K562 (cell line): ENCODE measurements at regions not wholly inside any gene's neighbourhood (a gene's known extent, or its start where the extent isn't known, plus 50 kb on each side); places are given as distances from the start of the nearest gene placed in this dataset.

Experiments used
- ATAC-seq: fragments of 200-7000 bp; cut with Tn5 transposase; 3 replicates; pipeline ENCODE4 v1.9.1; 2020; ENCODE audit warnings: moderate library complexity
- BruUV-seq: library from RNA; stranded (reverse); fragments of 400-500 nt; replicated peaks from 2 replicates; lab custom pipeline; 2021; lab: Mats Ljungman, UMichigan
- CTCF ChIA-PET: fragments of 300-600 bp; formaldehyde crosslinking; extraction: SDS; loops from one replicate; lab custom pipeline; 2021; ENCODE audit warnings: low intra/inter-chr PET ratio; lab: Yijun Ruan, JAX
- POLR2A ChIA-PET: fragments of 300-600, 350-650 bp; sonication (Branson Sonifier 250); formaldehyde crosslinking; extraction: SDS; loops from one replicate; lab custom pipeline; 2021; ENCODE audit warnings: antibody characterized with exemption, inconsistent platforms; lab: Yijun Ruan, JAX
- DNase-seq, 4 experiments: peaks; one replicate each; pipeline versions ENCODE4 v3.0.0 to v3.0.0-alpha.2; 2011 to 2018; ENCODE audit warnings: low spot score in 3 of 4, mixed read lengths in 3 of 4; ENCODE audit errors: extremely low read depth in 1 of 4
- FAIRE-seq: peaks from 2 replicates; lab custom pipeline; 2011; peaks lifted over from hg19 to GRCh38; lab: Jason Lieb, UNC
- H2AFZ ChIP-seq: 2 replicates; pipeline ENCODE4 v1.6.0; 2011; ENCODE audit warnings: low read depth, low read length, control low read depth, inconsistent platforms
- H3K27ac ChIP-seq: fragments of 200-600 bp; 3 replicates; pipeline ENCODE4 v1.8.0; 2011; ENCODE audit warnings: low read depth, mild to moderate bottlenecking, control low read depth, inconsistent platforms, low read length, moderate library complexity, mixed read lengths; ENCODE audit errors: extremely low read depth
- H3K27me3 ChIP-seq, 2 experiments: fragments of 300-600 bp in 1 of 2; 2 replicates in 1 of 2; 3 replicates in 1 of 2; pipeline versions ENCODE4 v1.6.0 to v1.8.0; 2011; ENCODE audit warnings: inconsistent platforms in 2 of 2, low read length in 2 of 2, mild to moderate bottlenecking in 1 of 2, mixed read lengths in 1 of 2, moderate library complexity in 1 of 2; ENCODE audit not compliant: control insufficient read depth in 2 of 2, insufficient read depth in 2 of 2
- H3K36me3 ChIP-seq: fragments of 300-600 bp; 3 replicates; pipeline ENCODE4 v1.8.0; 2011; ENCODE audit warnings: mild to moderate bottlenecking, low read length, inconsistent platforms; ENCODE audit not compliant: control insufficient read depth, insufficient read depth
- H3K4me1 ChIP-seq, 2 experiments: fragments of 200-600 bp in 1 of 2; replicated peaks in 1 of 2; 2 replicates in 1 of 2; 3 replicates in 1 of 2; pipeline versions ENCODE4 v1.5.1 to v1.8.0; 2011; ENCODE audit warnings: inconsistent platforms in 2 of 2, low read length in 2 of 2, mild to moderate bottlenecking in 1 of 2, mixed read lengths in 1 of 2, moderate library complexity in 1 of 2; ENCODE audit not compliant: control insufficient read depth in 2 of 2, insufficient read depth in 2 of 2
- H3K4me2 ChIP-seq: 2 replicates; pipeline ENCODE4 v1.6.1; 2011; ENCODE audit warnings: low read length, control low read depth, inconsistent platforms, mixed read lengths; ENCODE audit not compliant: insufficient read depth
- H3K4me3 ChIP-seq: fragments of 200-600 bp; sonication (generic), shearing (Covaris generic); 2 replicates; pipeline ENCODE4 v1.5.1; 2016; ENCODE audit warnings: control low read depth, inconsistent platforms
- H3K79me2 ChIP-seq: fragments of 200-600 bp; 3 replicates; pipeline ENCODE4 v1.8.0; 2011; ENCODE audit warnings: low read length, inconsistent platforms; ENCODE audit not compliant: control insufficient read depth, insufficient read depth
- H3K9ac ChIP-seq, 2 experiments: 2 replicates each; pipeline versions ENCODE4 v1.6.0 to v1.6.1; 2011; ENCODE audit warnings: low read depth in 2 of 2, low read length in 2 of 2, control low read depth in 1 of 2, inconsistent platforms in 1 of 2, mild to moderate bottlenecking in 1 of 2, mixed read lengths in 1 of 2; ENCODE audit not compliant: insufficient read depth in 1 of 2
- H3K9me1 ChIP-seq: one replicate; pipeline ENCODE4 v1.6.0; 2011; ENCODE audit warnings: inconsistent platforms, mild to moderate bottlenecking, low read length, moderate library complexity; ENCODE audit not compliant: control insufficient read depth, insufficient read depth
- H3K9me3 ChIP-seq: replicated peaks from 2 replicates; pipeline ENCODE4 v1.5.1; 2011; ENCODE audit warnings: low read depth, low read length, inconsistent platforms; ENCODE audit not compliant: control insufficient read depth, insufficient read depth
- H4K20me1 ChIP-seq: replicated peaks from 2 replicates; pipeline ENCODE4 v1.6.1; 2011; ENCODE audit warnings: low read length, inconsistent platforms, mixed read lengths; ENCODE audit not compliant: control insufficient read depth, insufficient read depth
- ATF2 ChIP-seq: sonication (generic); formaldehyde crosslinking; IDR thresholded peaks from 2 replicates; pipeline ENCODE4 v1.8.1; 2022; ENCODE audit warnings: missing genetic modification reagents
- ATF6 ChIP-seq: sonication (generic); formaldehyde crosslinking; IDR thresholded peaks from 2 replicates; pipeline ENCODE4 v1.4.0; 2020; ENCODE audit warnings: mild to moderate bottlenecking, missing genetic modification reagents
- BCOR ChIP-seq: fragments of 450-650 bp; IDR thresholded peaks from 2 replicates; pipeline ENCODE4 v1.6.1; 2016
- CBFA2T2 ChIP-seq: fragments of 450-650 bp; conservative IDR thresholded peaks from 2 replicates; pipeline ENCODE4 v1.6.1; 2017; ENCODE audit warnings: mild to moderate bottlenecking
- CTCFL ChIP-seq: IDR thresholded peaks from 2 replicates; pipeline ENCODE4 v1.6.1; 2011; ENCODE audit warnings: borderline replicate concordance, low read depth, mild to moderate bottlenecking, moderate library complexity, low read length; ENCODE audit not compliant: insufficient read depth, poor library complexity, severe bottlenecking
- E2F1 ChIP-seq: sonication (generic); formaldehyde crosslinking; IDR thresholded peaks from 2 replicates; pipeline ENCODE4 v1.8.1; 2023; ENCODE audit warnings: mild to moderate bottlenecking, missing genetic modification reagents, moderate library complexity
- E2F3 ChIP-seq: fragments of 250-450 bp; sonication (Bioruptor Pico); IDR thresholded peaks from 2 replicates; pipeline ENCODE4 v1.4.0; 2020; ENCODE audit warnings: mild to moderate bottlenecking
- ETV6 ChIP-seq, 3 experiments: fragments of 150-350 bp in 1 of 3; sonication (generic) in 1 of 3; formaldehyde crosslinking in 1 of 3; IDR thresholded peaks; 2 replicates each; pipeline versions ENCODE4 v1.6.1 to v1.8.0; 2014 to 2022; ENCODE audit warnings: borderline replicate concordance in 2 of 3, low read depth in 2 of 3, antibody characterized with exemption in 1 of 3, low read length in 1 of 3, mild to moderate bottlenecking in 1 of 3, missing genetic modification reagents in 1 of 3
- GTF2A2 ChIP-seq: IDR thresholded peaks from 2 replicates; pipeline ENCODE4 v1.6.1; 2016; ENCODE audit warnings: mild to moderate bottlenecking, missing genetic modification characterization, missing compliant biosample characterization
- KAT8 ChIP-seq: fragments of 450-650 bp; IDR thresholded peaks from 2 replicates; pipeline ENCODE4 v1.6.1; 2016; ENCODE audit warnings: low read depth, mild to moderate bottlenecking
- PHF20 ChIP-seq: fragments of 450-650 bp; IDR thresholded peaks from 2 replicates; pipeline ENCODE4 v1.6.1; 2018; ENCODE audit not compliant: partially characterized antibody
- POLR2A ChIP-seq: fragments of 450-650 bp; conservative IDR thresholded peaks from 2 replicates; pipeline ENCODE4 v1.6.1; 2016
- TGIF2 ChIP-seq: sonication (generic); formaldehyde crosslinking; IDR thresholded peaks from 2 replicates; pipeline ENCODE4 v1.8.1; 2022; ENCODE audit warnings: mild to moderate bottlenecking, missing genetic modification reagents, moderate library complexity
- USF2 ChIP-seq: sonication (generic); formaldehyde crosslinking; IDR thresholded peaks from 2 replicates; pipeline ENCODE4 v1.5.0; 2020; ENCODE audit warnings: missing genetic modification reagents
- ZNF124 ChIP-seq: sonication (generic); formaldehyde crosslinking; IDR thresholded peaks from 2 replicates; pipeline ENCODE4 v1.8.1; 2022; ENCODE audit warnings: missing genetic modification reagents
- in situ Hi-C: fragments of 300-500 bp; cut with MboI; formaldehyde crosslinking; loops from 4 replicates; pipeline ENCODE4 v1.15.0; 2018; ENCODE audit warnings: inconsistent platforms, mixed read lengths
- intact Hi-C: fragments of 100-400 bp; cut with micrococcal nuclease; formaldehyde crosslinking; loops from 2 replicates; pipeline ENCODE4 v1.14.2; 2022
- TF ChIP-seq, protein P1 (sequence below), 2 experiments: fragments of 250-450 bp in 1 of 2; fragments of 450-650 bp in 1 of 2; sonication (Bioruptor Pico) in 1 of 2; IDR thresholded peaks; 2 replicates each; pipeline versions ENCODE4 v1.6.1 to v1.8.0; 2016 to 2021; ENCODE audit warnings: mild to moderate bottlenecking in 2 of 2, moderate library complexity in 2 of 2, missing compliant biosample characterization in 1 of 2, missing genetic modification characterization in 1 of 2

DNA sequence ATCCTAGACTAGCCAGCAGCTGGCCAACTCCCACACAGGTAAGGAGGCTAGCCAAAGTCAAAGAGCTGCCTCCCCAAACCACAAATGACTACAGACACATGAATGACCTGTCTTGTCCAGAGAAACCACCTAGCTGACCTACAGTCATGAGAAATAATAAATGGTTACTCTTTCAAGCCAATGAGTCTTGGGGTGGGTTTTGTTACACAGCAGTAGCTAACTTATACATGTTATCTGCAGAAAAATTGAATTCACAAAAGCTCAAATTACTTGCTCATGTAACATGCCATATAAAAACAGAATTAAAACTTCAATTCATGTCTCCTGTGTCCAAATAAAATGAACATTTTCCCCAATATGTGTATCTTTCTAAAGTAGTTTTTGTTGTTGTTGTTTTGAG, 307.4 kb upstream of the NR2F2 start:
- BruUV-seq: no TSS peak
- H3K36me3 ChIP-seq: no peaks in the 10 kb centered on the region
- CTCF ChIA-PET: no interaction called here
- H3K4me2 ChIP-seq: no peak overlapping the region
- no peak for DNase-seq
- no peak overlapping the region for H3K27ac ChIP-seq
- H3K27me3 ChIP-seq: no peaks in the 10 kb centered on the region
- no peak overlapping the region for H3K9ac ChIP-seq
- intact Hi-C loops: no loop called here
- no peaks in the 10 kb centered on the region for H4K20me1 ChIP-seq
- no peak overlapping the region for H2AFZ ChIP-seq
- in situ Hi-C loops: no loop called here
- ATAC-seq: no peak
- no peaks in the 10 kb centered on the region; a peak in 2 of 5 replicates for H3K4me1 ChIP-seq
- FAIRE-seq: no peak
- H3K4me3 ChIP-seq: no peak overlapping the region
- POLR2A ChIA-PET: no interaction called here
- no peaks in the 10 kb centered on the region for H3K9me3 ChIP-seq
- no peaks in the 10 kb centered on the region for H3K79me2 ChIP-seq
- H3K9me1 ChIP-seq: no peaks in the 10 kb centered on the region
- TF ChIP-seq ATF6 (no peak), BCOR (peak; percentile 68), E2F3 (no peak), USF2 (CRISPR knock-in tag) (no peak), GTF2A2 (tag) (no peak), ETV6 (IDR thresholded peaks at IDR 0.05; ENCODE audit: borderline replicate concordance in 1 of 2, low read depth in 2 of 2, low read length in 1 of 2) (no peak), ETV6 (CRISPR knock-in tag; IDR thresholded peaks at IDR 0.05; ENCODE audit: borderline replicate concordance) (no peak), E2F1 (CRISPR knock-in tag) (no peak), POLR2A (no peak), CBFA2T2 (no peak), KAT8 (no peak), CTCFL (no peak), ATF2 (CRISPR knock-in tag) (no peak), PHF20 (no peak), TGIF2 (CRISPR knock-in tag) (no peak), ZNF124 (CRISPR knock-in tag) (no peak)
- TF ChIP-seq, protein P1, sequence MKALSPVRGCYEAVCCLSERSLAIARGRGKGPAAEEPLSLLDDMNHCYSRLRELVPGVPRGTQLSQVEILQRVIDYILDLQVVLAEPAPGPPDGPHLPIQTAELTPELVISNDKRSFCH (CRISPR knock-in tag; IDR thresholded peaks at IDR 0.05): no peak
- TF ChIP-seq, protein P1 (tag; IDR thresholded peaks at IDR 0.05): no peak
